SK-N-SH (cell line): ENCODE measurements at regions not wholly inside any gene's neighbourhood (a gene's known extent, or its start where the extent isn't known, plus 50 kb on each side); places are given as distances from the start of the nearest gene placed in this dataset.

ENCODE experiments used
- CHD2 ChIP-seq: fragments of 150-350 bp; IDR thresholded peaks from 2 replicates; pipeline ENCODE4 v1.6.1; 2018; ENCODE audit warnings: low read length; ENCODE audit not compliant: partially characterized antibody
- CTCF ChIP-seq: fragments of 200-600 bp; sonication (generic); IDR thresholded peaks from 2 replicates; pipeline ENCODE4 v1.6.1; 2017; ENCODE audit warnings: antibody characterized with exemption, mild to moderate bottlenecking, moderate library complexity
- MXI1 ChIP-seq: IDR thresholded peaks from 2 replicates; pipeline ENCODE4 v1.6.1; 2012; ENCODE audit warnings: mild to moderate bottlenecking, low read depth, low read length, improper control_type of control experiment
- POLR2AphosphoS5 ChIP-seq: IDR thresholded peaks from 2 replicates; pipeline ENCODE4 v1.6.1; 2012; ENCODE audit warnings: low read depth, low read length
- SIN3A ChIP-seq: IDR thresholded peaks from 2 replicates; pipeline ENCODE4 v1.6.1; 2012; ENCODE audit warnings: low read depth, mild to moderate bottlenecking, low read length, moderate library complexity, borderline replicate concordance
- TEAD4 ChIP-seq: IDR thresholded peaks from 2 replicates; pipeline ENCODE4 v1.4.0; 2012; ENCODE audit warnings: mild to moderate bottlenecking, borderline replicate concordance; ENCODE audit not compliant: insufficient read depth

DNA sequence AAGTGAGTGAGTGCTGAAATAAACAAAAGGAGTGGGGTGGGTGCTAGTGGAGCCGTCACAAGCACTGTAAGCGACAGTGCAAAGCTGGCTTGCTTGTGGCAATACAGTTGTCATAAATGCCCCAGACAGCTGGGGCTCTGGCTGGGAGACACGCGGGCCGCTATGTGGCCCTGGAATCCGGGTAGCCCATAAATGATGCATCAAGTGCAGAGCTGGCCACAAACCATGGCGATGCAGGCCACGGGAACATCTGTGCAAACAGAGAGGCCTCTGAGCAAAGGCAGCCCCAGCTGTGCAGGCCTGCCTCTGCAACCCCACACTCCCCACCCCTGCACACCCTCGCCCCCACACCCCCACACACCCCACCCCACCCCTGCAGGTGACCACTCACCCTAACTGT, 349.2 kb upstream of the ID2 start:
- TF ChIP-seq CTCF, result no peak
- TF ChIP-seq SIN3A, result no peak
- TF ChIP-seq TEAD4, result no peak
- no peak for TF ChIP-seq CHD2
- TF ChIP-seq MXI1, result no peak
- TF ChIP-seq POLR2AphosphoS5, result no peak
